ENCODE measurements at regions not wholly inside any gene's neighbourhood (a gene's known extent, or its start where the extent isn't known, plus 50 kb on each side); places are given as distances from the start of the nearest gene placed in this dataset.

- intact Hi-C loops (cut with DNase I) = loop anchor here in 1 of 2 donors (10.0 kb wide), 1 partner anchor 178 kb away; no protein-coding TSS in a partner anchor
- DNase-seq (ENCODE audit: low spot score) = no peak
These were observed 264.7 kb upstream of the NFE2L3 start for GRCh38 chr7:25887266-25887665.

- DNase-seq (ENCODE audit: low spot score) = no peak
- intact Hi-C loops (cut with DNase I) = loop anchor here in 1 of 2 donors (10.0 kb wide), 1 partner anchor 177 kb away; no protein-coding TSS in a partner anchor
These were observed 264.0 kb upstream of the NFE2L3 start for GRCh38 chr7:25887795-25888559.

- intact Hi-C loops (cut with DNase I) = loop anchor here (2.0 to 10.0 kb wide), 6 partner anchors 173 to 1275 kb away; partner anchors contain the start of gene HOXA9 (in 1 of the 2)
- no peak for DNase-seq (ENCODE audit: low spot score)
These were observed 262.2 kb upstream of the NFE2L3 start for GRCh38 chr7:25889765-25890164.

- DNase-seq (ENCODE audit: low spot score) = no peak
- intact Hi-C loops (cut with DNase I) = loop anchor here (2.0 to 10.0 kb wide), 5 partner anchors 171 to 1273 kb away; partner anchors contain the start of gene HOXA9 (in 1 of the 2)
These were observed 260.4 kb upstream of the NFE2L3 start for GRCh38 chr7:25891591-25891990.

- intact Hi-C loops (cut with DNase I) = loop anchor here in 1 of 2 donors (5.0 to 10.0 kb wide), 4 partner anchors 169 to 1271 kb away; partner anchors contain the start of gene HOXA9
- no peak for DNase-seq (ENCODE audit: low spot score)
These were observed 258.6 kb upstream of the NFE2L3 start for GRCh38 chr7:25893436-25893835.

- DNase-seq (ENCODE audit: low spot score) = no peak
- intact Hi-C loops (cut with DNase I) = loop anchor here in 1 of 2 donors (5.0 to 10.0 kb wide), 4 partner anchors 168 to 1271 kb away; partner anchors contain the start of gene HOXA9
These were observed 257.7 kb upstream of the NFE2L3 start for GRCh38 chr7:25894002-25894901.

- intact Hi-C loops (cut with DNase I) = loop anchor here in 1 of 2 donors (5.0 to 10.0 kb wide), 4 partner anchors 167 to 1270 kb away; partner anchors contain the start of gene HOXA9
- DNase-seq (ENCODE audit: low spot score) = peak; percentile 90
These were observed 256.9 kb upstream of the NFE2L3 start for GRCh38 chr7:25894902-25895791.

GRCh38 chr7:25895792-25896171 lies 256.2 kb upstream of the NFE2L3 start:
- intact Hi-C loops (cut with DNase I) = loop anchor here in 1 of 2 donors (10.0 kb wide), 2 partner anchors 769 to 1269 kb away; partner anchors contain the start of gene HOXA9
- no peak for DNase-seq (ENCODE audit: low spot score)

GRCh38 chr7:25897261-25897782 lies 254.7 kb upstream of the NFE2L3 start:
- DNase-seq (ENCODE audit: low spot score) = no peak
- intact Hi-C loops (cut with DNase I) = loop anchor here in 1 of 2 donors (10.0 kb wide), 2 partner anchors 767 to 1267 kb away; partner anchors contain the start of gene HOXA9

- intact Hi-C loops (cut with DNase I) = no loop called here
- no peak for DNase-seq (ENCODE audit: low spot score)
These were observed 251.8 kb upstream of the NFE2L3 start for GRCh38 chr7:25900245-25900644.

GRCh38 chr7:25900877-25901276 lies 251.1 kb upstream of the NFE2L3 start:
- intact Hi-C loops (cut with DNase I) = no loop called here
- DNase-seq (ENCODE audit: low spot score) = no peak

GRCh38 chr7:25901658-25902057 lies 250.3 kb upstream of the NFE2L3 start:
- intact Hi-C loops (cut with DNase I) = no loop called here
- DNase-seq (ENCODE audit: low spot score) = no peak

- no peak for DNase-seq (ENCODE audit: low spot score)
- intact Hi-C loops (cut with DNase I) = no loop called here
These were observed 246.0 kb upstream of the NFE2L3 start for GRCh38 chr7:25906003-25906402.

- DNase-seq (ENCODE audit: low spot score) = no peak
- intact Hi-C loops (cut with DNase I) = no loop called here
These were observed 245.2 kb upstream of the NFE2L3 start for GRCh38 chr7:25906760-25907159.

GRCh38 chr7:25907214-25907613 lies 244.8 kb upstream of the NFE2L3 start:
- DNase-seq (ENCODE audit: low spot score) = no peak
- intact Hi-C loops (cut with DNase I) = no loop called here

GRCh38 chr7:25907731-25908130 lies 244.3 kb upstream of the NFE2L3 start:
- intact Hi-C loops (cut with DNase I) = no loop called here
- no peak for DNase-seq (ENCODE audit: low spot score)

GRCh38 chr7:25908154-25908949 lies 243.6 kb upstream of the NFE2L3 start:
- DNase-seq (ENCODE audit: low spot score) = no peak

More at GRCh38 chr7:25908154-25908949, 243.6 kb upstream of the NFE2L3 start:
- intact Hi-C loops (cut with DNase I) = no loop called here
